Adipose tissue (tissue), 3 donors: ENCODE measurements at regions not wholly inside any gene's neighbourhood (a gene's known extent, or its start where the extent isn't known, plus 50 kb on each side); places are given as distances from the start of the nearest gene placed in this dataset.
"Not testable (repeated sequence)": the region's sequence is repeated elsewhere in the genome, so short reads cannot be mapped to it uniquely, and the experiment has no call there.

Experiments used
- H3K27ac ChIP-seq: one replicate; pipeline ENCODE4 v1.5.1; 2013; ENCODE audit warnings: low read depth, low read length
- WGBS, 3 donors: extraction: QIAGEN DNeasy Blood & Tissue Kit; methylation state at CpG; one replicate each; pipeline ENCODE4 v1.1.7; 2013; 5-methylcytosine and 5-hydroxymethylcytosine counted together
- donor health status: healthy with polysubstance abuse.
- donor health status: Bipolar disorder and iron deficiency.
- donor health status: healthy.

DNA sequence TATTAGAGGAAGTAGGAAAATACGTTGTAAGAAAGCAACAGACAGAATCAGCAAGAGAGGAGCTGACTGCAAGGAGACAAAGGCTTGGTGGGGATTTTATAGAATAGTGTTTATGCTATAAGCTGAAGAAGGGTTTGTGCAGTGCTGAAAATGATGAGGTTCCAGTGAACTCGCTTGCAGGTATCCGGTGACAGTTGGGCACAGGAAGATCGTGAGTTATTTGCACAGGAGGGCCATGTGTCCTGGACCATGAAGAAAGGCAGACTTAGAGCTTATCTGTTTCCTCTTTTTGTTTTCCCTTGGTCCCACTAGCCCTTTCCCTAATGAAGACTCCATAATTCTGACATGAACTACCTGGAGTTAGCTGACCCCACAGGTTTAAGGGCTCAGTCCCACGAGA is 61.4 kb downstream of the NXNL2 start:
- 48 to 61% (median 52%) methylated on average over 5 of the region's 5 CpGs for WGBS, 3 donors
- no peak overlapping the region for H3K27ac ChIP-seq

DNA sequence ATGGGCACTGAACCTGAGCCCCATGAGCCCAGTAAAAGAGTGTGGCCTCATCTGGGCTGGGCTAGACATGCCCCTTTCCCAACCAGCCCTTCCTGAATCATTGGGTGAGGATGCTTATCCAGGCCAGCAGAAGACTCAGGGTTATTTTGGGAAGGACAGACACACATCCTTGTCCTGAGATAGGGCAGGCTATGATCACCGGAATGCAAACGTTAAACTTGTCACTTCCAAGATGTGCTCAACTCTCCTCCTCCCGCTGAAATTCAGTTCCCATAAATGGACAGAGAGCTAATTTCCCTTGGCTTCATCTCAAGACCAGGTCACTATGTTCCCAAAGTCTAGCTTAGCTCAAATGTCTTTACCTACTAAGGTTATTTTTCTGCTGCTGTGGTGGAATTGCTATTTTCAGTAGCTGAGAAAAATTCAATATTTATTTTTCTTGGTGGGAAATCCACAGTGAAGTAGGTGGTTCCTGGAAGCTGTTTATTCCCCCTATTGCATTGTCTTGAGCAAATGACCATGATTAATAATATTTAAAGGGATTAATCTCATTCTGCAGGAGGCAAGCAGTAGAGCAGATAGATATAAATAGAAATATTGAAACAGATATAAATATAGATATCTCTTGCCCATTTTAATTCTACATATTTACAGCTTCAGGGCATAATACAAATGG is 70.0 kb downstream of the NXNL2 start:
- WGBS, 3 donors, result 68 to 78% (median 71%) methylated on average over 3 of the region's 3 CpGs

DNA sequence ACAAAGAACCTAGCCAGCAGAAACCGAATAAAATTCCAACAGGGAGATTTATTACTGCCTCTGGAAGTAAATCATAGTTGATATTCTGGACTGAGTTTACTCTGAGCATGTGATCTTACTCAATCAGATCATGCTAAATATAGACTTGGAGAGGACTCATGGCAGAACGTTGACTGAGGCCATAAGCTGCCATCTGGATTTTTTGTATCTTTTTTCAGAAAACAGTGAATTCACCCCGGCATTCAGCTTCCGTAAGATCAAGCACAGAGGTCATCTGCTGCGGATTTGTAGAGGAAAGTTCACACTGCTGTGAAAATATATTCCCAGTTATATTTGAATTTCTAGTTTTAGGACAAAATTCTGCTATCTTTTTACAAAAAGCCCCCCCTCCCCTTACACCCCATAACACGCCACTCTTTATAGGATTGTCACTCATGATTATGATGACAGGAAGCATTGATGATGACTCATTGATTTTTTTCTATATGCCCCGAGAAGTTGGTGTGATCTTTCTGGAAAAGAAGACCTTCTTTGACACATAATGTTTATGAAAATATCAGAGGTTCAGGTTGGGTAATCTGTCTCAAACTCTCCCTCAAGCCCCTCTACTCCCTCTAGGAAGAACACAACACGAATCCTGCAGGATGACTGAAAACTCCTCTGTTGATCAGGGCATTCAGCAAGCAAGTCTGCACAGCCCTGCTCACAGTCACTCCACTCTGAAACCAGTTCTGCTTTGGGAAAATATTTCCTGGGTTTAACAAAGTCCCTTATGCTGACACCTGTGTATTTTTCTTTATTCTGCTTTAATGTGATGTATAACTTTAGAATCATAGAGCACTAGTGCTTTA is 70.8 kb downstream of the NXNL2 start:
- 27 to 41% (median 37%) methylated on average over 8 of the region's 8 CpGs for WGBS, 3 donors
- H3K27ac ChIP-seq, result no peak overlapping the region

More for the DNA sequence above, 70.0 kb downstream of the NXNL2 start:
- H3K27ac ChIP-seq, result no peak overlapping the region

- 78 to 97% (median 93%) methylated on average over 3 of the region's 3 CpGs for WGBS, 3 donors
- H3K27ac ChIP-seq, result no peak overlapping the region
Measured at GRCh38 chr9:88614359-88614758, 79.4 kb downstream of the NXNL2 start.

GRCh38 chr9:88623698-88624097 is 88.7 kb downstream of the NXNL2 start:
- no peak overlapping the region for H3K27ac ChIP-seq

DNA sequence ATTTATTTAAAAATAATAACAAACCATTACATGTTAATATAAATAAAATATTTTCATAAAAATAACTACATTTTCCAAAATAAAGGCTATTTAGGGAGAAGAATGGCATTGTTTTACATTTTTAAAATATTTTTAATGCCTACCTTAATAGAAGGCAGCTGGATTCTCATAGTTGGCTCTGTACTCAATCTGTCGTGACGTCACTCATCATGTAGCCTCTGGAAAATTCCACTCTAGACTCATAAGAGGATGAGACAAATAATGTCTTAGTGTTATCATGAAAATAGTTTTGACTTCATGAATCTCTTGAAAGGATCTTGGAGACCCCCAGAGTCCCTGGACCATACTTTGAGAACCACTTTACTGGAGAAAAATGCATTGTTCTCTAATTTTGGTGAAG is 93.1 kb downstream of the NXNL2 start:
- no peak overlapping the region for H3K27ac ChIP-seq
- 80 to 86% (median 85%) methylated on average over 2 of the region's 2 CpGs for WGBS, 3 donors

- H3K27ac ChIP-seq, result no peak overlapping the region
Measured at GRCh38 chr9:88628811-88629210, 93.8 kb downstream of the NXNL2 start.

DNA sequence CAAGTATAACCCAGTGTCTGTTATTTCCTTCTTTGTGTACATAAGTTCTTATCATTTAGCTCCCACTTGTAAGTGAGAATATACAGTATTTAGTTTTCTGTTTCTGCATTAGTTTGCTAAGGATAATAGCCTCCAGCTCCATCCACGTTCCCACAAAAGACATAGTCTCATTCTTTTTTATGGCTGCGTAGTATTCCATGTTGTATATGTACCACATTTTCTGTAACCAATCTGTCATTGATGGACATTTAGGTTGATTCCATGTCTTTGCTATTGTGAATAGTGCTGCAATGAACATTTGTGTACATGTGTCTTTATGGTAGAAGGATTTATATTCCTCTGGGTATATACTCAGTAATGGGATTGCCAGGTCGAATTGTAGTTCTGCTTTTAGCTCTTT is 95.6 kb downstream of the NXNL2 start:
- WGBS, 3 donors, result 69 to 88% (median 72%) methylated on average over 3 of the region's 3 CpGs
- not testable (repeated sequence) for H3K27ac ChIP-seq

DNA sequence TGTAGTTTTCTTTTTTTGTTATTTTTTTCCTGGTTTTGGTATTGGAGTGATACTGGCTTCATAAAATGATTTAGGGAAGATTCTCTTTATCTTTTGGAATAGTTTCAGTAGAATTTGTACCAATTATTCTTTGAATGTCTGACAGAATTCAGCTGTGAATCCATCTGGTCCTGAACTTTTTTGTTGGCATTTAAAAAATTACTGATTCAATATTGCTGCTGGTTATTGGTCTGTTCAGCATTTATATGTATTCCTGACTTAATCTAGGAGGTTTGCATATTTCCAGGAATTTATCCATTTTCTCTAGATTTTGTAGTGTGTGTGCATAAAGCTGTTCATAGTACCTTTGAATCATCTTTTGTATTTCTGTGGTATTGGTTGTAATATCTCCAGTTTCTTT is 100.2 kb downstream of the NXNL2 start:
- no peak overlapping the region for H3K27ac ChIP-seq

GRCh38 chr9:88641456-88642240 is 106.7 kb downstream of the NXNL2 start:
- H3K27ac ChIP-seq, result no peak overlapping the region
- WGBS, 3 donors, result 73 to 86% (median 78%) methylated on average over 4 of the region's 4 CpGs

- no peak overlapping the region for H3K27ac ChIP-seq
Measured at GRCh38 chr9:88642336-88642735, 107.4 kb downstream of the NXNL2 start.

DNA sequence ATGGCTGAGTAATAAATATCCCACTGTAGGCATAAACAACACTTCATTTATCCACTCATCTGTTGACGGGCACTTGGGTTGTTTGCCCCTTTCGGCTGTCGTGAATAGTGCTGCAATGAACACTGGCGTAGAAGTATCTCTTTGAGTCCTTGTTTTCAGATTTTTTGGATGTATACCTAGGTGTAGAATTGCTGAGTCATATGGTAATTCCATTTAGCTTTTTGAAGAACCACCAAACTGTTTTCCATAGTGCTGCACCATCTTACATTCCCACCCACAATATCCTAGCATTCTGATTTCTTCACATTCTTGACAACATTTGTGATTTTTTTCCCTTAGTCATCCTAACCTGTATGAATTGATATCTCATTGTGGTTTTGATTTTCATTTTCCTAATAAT is 109.0 kb downstream of the NXNL2 start:
- no peak overlapping the region for H3K27ac ChIP-seq
- 79 to 93% (median 90%) methylated on average over 4 of the region's 4 CpGs for WGBS, 3 donors

DNA sequence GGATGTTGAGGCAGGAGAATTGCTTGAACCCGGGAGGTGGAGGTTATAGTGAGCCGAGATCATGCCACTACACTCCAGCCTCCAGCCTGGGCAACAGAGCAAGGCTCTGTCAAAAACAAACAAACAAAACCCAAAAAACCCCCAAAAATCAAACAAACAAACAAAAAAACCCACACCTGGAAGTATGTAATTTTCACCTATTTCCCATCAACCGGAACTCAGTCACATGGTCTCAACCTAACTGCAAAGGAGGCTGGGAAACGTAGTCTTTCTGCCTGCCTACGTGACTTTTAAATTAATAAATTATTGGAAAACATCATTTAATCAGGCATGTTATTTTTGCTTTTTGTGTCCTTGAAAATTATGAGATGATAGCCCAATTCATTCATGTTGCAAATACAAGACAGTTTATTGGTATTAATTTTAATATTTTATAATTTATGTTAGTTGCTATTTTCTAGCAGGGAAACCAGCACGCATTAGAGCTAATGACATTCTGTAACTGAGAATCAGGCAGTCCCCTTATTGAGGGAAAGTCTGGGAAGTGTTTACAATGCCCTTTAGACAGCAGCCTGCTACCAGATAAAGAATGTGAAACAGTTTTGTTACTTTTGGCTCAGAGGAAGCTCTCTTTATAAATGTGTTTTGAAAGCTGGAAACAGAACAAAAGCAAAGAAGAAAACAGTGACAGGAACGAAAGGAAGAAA is 110.3 kb downstream of the NXNL2 start:
- no peak overlapping the region for H3K27ac ChIP-seq
- WGBS, 3 donors, result 74 to 80% (median 77%) methylated on average over 7 of the region's 7 CpGs

- 77 to 91% (median 91%) methylated on average over 3 to 10 of the region's 10 CpGs for WGBS, 3 donors
- no peak overlapping the region for H3K27ac ChIP-seq
Measured at GRCh38 chr9:88645879-88646199, 110.9 kb downstream of the NXNL2 start.

DNA sequence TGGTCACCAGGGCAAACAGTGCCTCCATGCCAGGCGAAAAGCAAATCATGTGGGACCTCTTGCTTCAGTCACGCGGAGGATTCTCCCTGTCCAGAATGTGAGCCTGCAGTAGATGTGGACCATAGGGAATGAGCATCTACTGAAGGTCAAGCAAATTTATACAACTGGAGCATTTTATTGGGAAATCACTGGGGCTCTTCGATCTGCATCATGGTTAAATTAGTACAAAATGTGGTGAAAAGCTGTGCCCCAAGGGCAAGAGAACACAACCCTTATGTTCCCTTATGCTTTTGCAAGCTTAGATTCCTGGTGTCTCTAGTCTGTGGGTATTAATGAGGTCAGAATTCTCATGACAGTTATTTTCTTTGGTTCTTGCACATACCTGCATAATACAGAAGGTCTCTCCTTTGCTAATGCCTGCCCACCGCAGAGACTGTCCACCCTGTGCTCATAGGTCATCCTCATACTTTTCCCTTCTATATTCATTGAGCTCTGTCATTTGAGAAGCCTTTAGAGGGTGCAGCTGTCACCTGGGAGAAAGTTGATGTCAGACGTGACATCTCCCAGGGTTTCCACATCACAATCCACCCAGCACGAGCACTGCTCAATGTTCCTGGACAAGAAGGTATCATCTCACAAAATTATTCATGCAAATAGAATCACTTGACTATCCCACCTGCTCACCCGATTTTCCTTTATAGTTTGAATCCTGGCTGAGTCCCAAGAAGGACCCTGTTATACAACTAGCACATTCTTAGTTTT is 111.7 kb downstream of the NXNL2 start:
- WGBS, 3 donors, result 76 to 85% (median 85%) methylated on average over 8 of the region's 8 CpGs

GRCh38 chr9:88651682-88652633 is 117.0 kb downstream of the NXNL2 start:
- H3K27ac ChIP-seq, result no peak overlapping the region
- 49 to 68% (median 55%) methylated on average over 10 of the region's 10 CpGs for WGBS, 3 donors

More for the DNA sequence above, 111.7 kb downstream of the NXNL2 start:
- no peak overlapping the region for H3K27ac ChIP-seq

- no peak overlapping the region for H3K27ac ChIP-seq
- WGBS, 3 donors, result 65 to 72% (median 65%) methylated on average over 1 of the region's 1 CpG
Measured at GRCh38 chr9:88652876-88653275, 117.9 kb downstream of the NXNL2 start.
